ENCODE measurements at regions not wholly inside any gene's neighbourhood (a gene's known extent, or its start where the extent isn't known, plus 50 kb on each side); places are given as distances from the start of the nearest gene placed in this dataset.

DNA sequence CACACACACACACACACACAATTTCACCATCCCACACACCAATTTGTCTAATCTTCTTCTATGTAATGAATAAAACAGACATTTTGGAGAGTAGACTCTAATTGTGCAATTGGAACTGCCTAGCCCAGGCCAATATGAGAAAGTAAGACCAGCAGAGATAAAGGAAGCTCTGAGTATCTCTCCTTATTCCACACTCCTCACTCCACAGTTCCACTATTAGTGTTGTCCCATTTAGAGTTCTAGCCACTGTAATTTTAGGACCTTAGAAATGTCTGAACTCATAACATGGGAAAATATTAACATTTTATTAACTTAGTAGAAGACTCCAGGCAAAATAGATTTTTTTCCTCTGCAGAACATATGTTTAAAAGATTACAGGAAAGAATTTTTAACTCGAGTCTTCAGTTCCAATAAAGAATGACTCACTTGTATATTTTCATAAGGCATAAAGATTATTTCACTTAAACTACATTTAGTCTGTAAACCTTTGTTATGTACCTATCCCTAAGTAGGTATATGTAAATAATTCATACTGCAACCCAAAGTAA, 297.6 kb upstream of the INTU start:
- TF ChIP-seq, protein P1, sequence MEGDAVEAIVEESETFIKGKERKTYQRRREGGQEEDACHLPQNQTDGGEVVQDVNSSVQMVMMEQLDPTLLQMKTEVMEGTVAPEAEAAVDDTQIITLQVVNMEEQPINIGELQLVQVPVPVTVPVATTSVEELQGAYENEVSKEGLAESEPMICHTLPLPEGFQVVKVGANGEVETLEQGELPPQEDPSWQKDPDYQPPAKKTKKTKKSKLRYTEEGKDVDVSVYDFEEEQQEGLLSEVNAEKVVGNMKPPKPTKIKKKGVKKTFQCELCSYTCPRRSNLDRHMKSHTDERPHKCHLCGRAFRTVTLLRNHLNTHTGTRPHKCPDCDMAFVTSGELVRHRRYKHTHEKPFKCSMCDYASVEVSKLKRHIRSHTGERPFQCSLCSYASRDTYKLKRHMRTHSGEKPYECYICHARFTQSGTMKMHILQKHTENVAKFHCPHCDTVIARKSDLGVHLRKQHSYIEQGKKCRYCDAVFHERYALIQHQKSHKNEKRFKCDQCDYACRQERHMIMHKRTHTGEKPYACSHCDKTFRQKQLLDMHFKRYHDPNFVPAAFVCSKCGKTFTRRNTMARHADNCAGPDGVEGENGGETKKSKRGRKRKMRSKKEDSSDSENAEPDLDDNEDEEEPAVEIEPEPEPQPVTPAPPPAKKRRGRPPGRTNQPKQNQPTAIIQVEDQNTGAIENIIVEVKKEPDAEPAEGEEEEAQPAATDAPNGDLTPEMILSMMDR (IDR thresholded peaks at IDR 0.05; ENCODE audit: low read depth, low read length), result no peak
- no peak for TF ChIP-seq EZH2phosphoT487 (IDR thresholded peaks at IDR 0.05; ENCODE audit: low read depth)
